ENCODE measurements at regions not wholly inside any gene's neighbourhood (a gene's known extent, or its start where the extent isn't known, plus 50 kb on each side); places are given as distances from the start of the nearest gene placed in this dataset.
"Not testable (repeated sequence)": the region's sequence is repeated elsewhere in the genome, so short reads cannot be mapped to it uniquely, and the experiment has no call there.

GRCh38 chr1:117314951-117315350 lies 52.3 kb upstream of the MAN1A2 start:
- POLR2A ChIA-PET = not testable (repeated sequence)

GRCh38 chr1:117313555-117313954 lies 53.7 kb upstream of the MAN1A2 start:
- no TSS peak for BruUV-seq (replicated peaks)
- intact Hi-C loops (cut with micrococcal nuclease; ENCODE audit: unreplicated experiment) (no loop called here), in situ Hi-C loops (cut with HindIII; ENCODE audit: low pct_unique_long_range_greater_than_20kb, low sequenced_read_pairs) (no loop called here)
- H3K27me3 ChIP-seq (ENCODE audit: control insufficient read depth, insufficient read depth, low read length) = no peaks in the 10 kb centered on the region
- H3K9me3 ChIP-seq (ENCODE audit: control insufficient read depth, insufficient read depth, low read depth, low read length) = no peaks in the 10 kb centered on the region
- ATAC-seq (no peak), DNase-seq (ENCODE audit: low read depth, low spot score) (no peak)
- no peaks in the 10 kb centered on the region for H3K36me3 ChIP-seq (ENCODE audit: control insufficient read depth, insufficient read depth, low read length)
- no peak overlapping the region for H3K4me3 ChIP-seq (ENCODE audit: low read depth in 2 of 2, low read length in 2 of 2)
- no peak for TF ChIP-seq TCF7L2 (IDR thresholded peaks at IDR 0.05; ENCODE audit: low read depth, low read length)
- no peak for TF ChIP-seq REST (IDR thresholded peaks at IDR 0.05; ENCODE audit: insufficient read depth in 1 of 2, low read depth in 2 of 2, low read length in 1 of 2)
- CTCF ChIA-PET = no interaction called here
- POLR2A ChIA-PET = no interaction called here
- no peaks in the 10 kb centered on the region for H3K4me1 ChIP-seq (ENCODE audit: control insufficient read depth, insufficient read depth, low read length)
- no peak overlapping the region for H3K27ac ChIP-seq (ENCODE audit: low read length)

More at GRCh38 chr1:117314951-117315350, 52.3 kb upstream of the MAN1A2 start:
- H3K27me3 ChIP-seq (ENCODE audit: control insufficient read depth, insufficient read depth, low read length); BruUV-seq (replicated peaks); DNase-seq (ENCODE audit: low read depth, low spot score); H3K36me3 ChIP-seq (ENCODE audit: control insufficient read depth, insufficient read depth, low read length); intact Hi-C loops (cut with micrococcal nuclease; ENCODE audit: unreplicated experiment); H3K9me3 ChIP-seq (ENCODE audit: control insufficient read depth, insufficient read depth, low read depth, low read length); H3K27ac ChIP-seq (ENCODE audit: low read length); in situ Hi-C loops (cut with HindIII; ENCODE audit: low pct_unique_long_range_greater_than_20kb, low sequenced_read_pairs); H3K4me3 ChIP-seq (ENCODE audit: low read depth in 2 of 2, low read length in 2 of 2); H3K4me1 ChIP-seq (ENCODE audit: control insufficient read depth, insufficient read depth, low read length); ATAC-seq; CTCF ChIA-PET: not testable (repeated sequence)

GRCh38 chr1:117312453-117313138 lies 54.7 kb upstream of the MAN1A2 start:
- intact Hi-C loops (cut with micrococcal nuclease; ENCODE audit: unreplicated experiment) (no loop called here), in situ Hi-C loops (cut with HindIII; ENCODE audit: low pct_unique_long_range_greater_than_20kb, low sequenced_read_pairs) (no loop called here)
- Histone ChIP-seq H3K27me3 (ENCODE audit: control insufficient read depth, insufficient read depth, low read length) (no peaks in the 10 kb centered on the region), H3K9me3 (ENCODE audit: control insufficient read depth, insufficient read depth, low read depth, low read length) (no peaks in the 10 kb centered on the region), H3K4me1 (ENCODE audit: control insufficient read depth, insufficient read depth, low read length) (no peaks in the 10 kb centered on the region), H3K27ac (ENCODE audit: low read length) (no peak overlapping the region), H3K36me3 (ENCODE audit: control insufficient read depth, insufficient read depth, low read length) (no peaks in the 10 kb centered on the region), H3K4me3 (ENCODE audit: low read depth in 2 of 2, low read length in 2 of 2) (no peak overlapping the region)
- DNase-seq (ENCODE audit: low read depth, low spot score) (peak; percentile 17), ATAC-seq (0 out of 2 replicates have a peak, but pooled peaks have one; percentile 62)
- CTCF ChIA-PET = no interaction called here
- no TSS peak for BruUV-seq (replicated peaks)
- TF ChIP-seq POLR2AphosphoS5 (IDR thresholded peaks at IDR 0.05; ENCODE audit: low read depth, low read length) = no peak
- peak; percentile 70 for TF ChIP-seq CTCF (IDR thresholded peaks at IDR 0.05)
- TF ChIP-seq SIN3A (IDR thresholded peaks at IDR 0.05; ENCODE audit: borderline replicate concordance, insufficient read depth, low read depth, low read length) = no peak
- no peak for TF ChIP-seq REST (IDR thresholded peaks at IDR 0.05; ENCODE audit: insufficient read depth in 1 of 2, low read depth in 2 of 2, low read length in 1 of 2)
- TF ChIP-seq TCF7L2 (IDR thresholded peaks at IDR 0.05; ENCODE audit: low read depth, low read length) = no peak
- POLR2A ChIA-PET = no interaction called here
